CD14-positive monocyte (primary cell): ENCODE measurements at regions not wholly inside any gene's neighbourhood (a gene's known extent, or its start where the extent isn't known, plus 50 kb on each side); places are given as distances from the start of the nearest gene placed in this dataset.

Source experiments
- DNase-seq, 3 donors: peaks; one replicate each; pipeline ENCODE4 v3.0.0-alpha.2; 2011 to 2022
- H2AFZ ChIP-seq: 2 replicates; pipeline ENCODE4 v1.6.0; 2012; ENCODE audit warnings: mild to moderate bottlenecking, low read depth, low read length, inconsistent platforms; ENCODE audit not compliant: insufficient read depth, poor library complexity, severe bottlenecking
- H3K27ac ChIP-seq, 2 donors: 1 replicate in 1 of 2; 2 replicates in 1 of 2; pipeline ENCODE4 v1.5.1; 2012 to 2013; ENCODE audit warnings: low read length in 2 of 2, control low read depth in 1 of 2, inconsistent platforms in 1 of 2, low read depth in 1 of 2, mild to moderate bottlenecking in 1 of 2
- H3K27me3 ChIP-seq, 2 donors: one replicate each; pipeline versions ENCODE4 v1.6.0 to v1.6.1; 2011 to 2013; ENCODE audit warnings: low read length in 2 of 2; ENCODE audit not compliant: control insufficient read depth in 2 of 2, insufficient read depth in 2 of 2
- H3K36me3 ChIP-seq, 2 donors: replicated peaks in 1 of 2; 1 replicate in 1 of 2; 2 replicates in 1 of 2; pipeline versions ENCODE4 v1.5.1 to v1.6.1; 2012 to 2013; ENCODE audit warnings: low read length in 2 of 2, control low read depth in 1 of 2, inconsistent platforms in 1 of 2, mild to moderate bottlenecking in 1 of 2; ENCODE audit not compliant: insufficient read depth in 2 of 2, control insufficient read depth in 1 of 2
- H3K4me1 ChIP-seq, 2 donors: 1 replicate in 1 of 2; 2 replicates in 1 of 2; pipeline versions ENCODE4 v1.5.1 to v1.6.1; 2012 to 2013; ENCODE audit warnings: low read length in 2 of 2, control low read depth in 1 of 2, inconsistent platforms in 1 of 2, mild to moderate bottlenecking in 1 of 2, moderate library complexity in 1 of 2; ENCODE audit not compliant: insufficient read depth in 2 of 2, control insufficient read depth in 1 of 2
- H3K4me2 ChIP-seq: replicated peaks from 2 replicates; pipeline ENCODE3; 2012; ENCODE audit warnings: low read length, moderate library complexity, mild to moderate bottlenecking; ENCODE audit not compliant: poor library complexity, severe bottlenecking; ENCODE audit errors: extremely low read depth
- H3K4me3 ChIP-seq, 3 experiments: fragments of 200-600 bp in 1 of 3; sonication (generic) in 1 of 3; replicated peaks in 1 of 3; 1 replicate in 2 of 3; 2 replicates in 1 of 3; pipeline ENCODE4 v1.5.1; 2011 to 2013; ENCODE audit warnings: low read length in 3 of 3, mild to moderate bottlenecking in 3 of 3, control low read depth in 2 of 3, low read depth in 2 of 3, inconsistent platforms in 1 of 3, moderate library complexity in 1 of 3
- H3K79me2 ChIP-seq: 2 replicates; pipeline ENCODE4 v1.6.0; 2012; ENCODE audit warnings: mild to moderate bottlenecking, control low read depth, inconsistent platforms, low read length, moderate library complexity; ENCODE audit not compliant: insufficient read depth
- H3K9ac ChIP-seq: 2 replicates; pipeline ENCODE4 v1.6.0; 2017; ENCODE audit warnings: low read length, mild to moderate bottlenecking; ENCODE audit not compliant: insufficient read depth, poor library complexity, severe bottlenecking
- H3K9me3 ChIP-seq, 2 donors: replicated peaks in 1 of 2; 1 replicate in 1 of 2; 2 replicates in 1 of 2; pipeline versions ENCODE4 v1.5.1 to v1.6.1; 2012 to 2013; ENCODE audit warnings: low read length in 2 of 2, control low read depth in 1 of 2; ENCODE audit not compliant: control insufficient read depth in 1 of 2, insufficient read depth in 1 of 2
- H4K20me1 ChIP-seq: 2 replicates; pipeline ENCODE4 v1.6.0; 2012; ENCODE audit warnings: mild to moderate bottlenecking, low read length, control low read depth, moderate library complexity; ENCODE audit not compliant: insufficient read depth
- H3K27ac Mint-ChIP-seq, 7 donors: one replicate each; pipeline ENCODE4 v1.8.0; 2020; ENCODE audit warnings: mild to moderate bottlenecking in 7 of 7, mixed read lengths in 7 of 7, moderate library complexity in 6 of 7, inconsistent platforms in 2 of 7
- H3K27me3 Mint-ChIP-seq, 3 donors: one replicate each; pipeline ENCODE4 v1.8.0; 2021 to 2022; ENCODE audit warnings: low read depth in 3 of 3, mild to moderate bottlenecking in 3 of 3, mixed read lengths in 3 of 3, moderate library complexity in 3 of 3, inconsistent platforms in 1 of 3
- H3K36me3 Mint-ChIP-seq, 2 donors: one replicate each; pipeline ENCODE4 v1.8.0; 2020; ENCODE audit warnings: mixed read lengths in 2 of 2, inconsistent platforms in 1 of 2, mild to moderate bottlenecking in 1 of 2
- H3K4me1 Mint-ChIP-seq: one replicate; pipeline ENCODE4 v1.8.0; 2020; ENCODE audit warnings: mild to moderate bottlenecking, mixed read lengths
- H3K4me3 Mint-ChIP-seq, 2 donors: one replicate each; pipeline ENCODE4 v1.8.0; 2020; ENCODE audit warnings: mild to moderate bottlenecking in 2 of 2, mixed read lengths in 2 of 2, moderate library complexity in 1 of 2
- H3K9me3 Mint-ChIP-seq, 7 donors: one replicate each; pipeline ENCODE4 v1.8.0; 2020 to 2022; ENCODE audit warnings: mixed read lengths in 7 of 7, mild to moderate bottlenecking in 6 of 7, moderate library complexity in 6 of 7, inconsistent platforms in 2 of 7
- WGBS: methylation state at CpG from one replicate; pipeline ENCODE4 v1.1.5; 2013; ENCODE audit warnings: missing lambda C conversion rate; ENCODE audit not compliant: insufficient coverage; 5-methylcytosine and 5-hydroxymethylcytosine counted together
- intact Hi-C, 2 donors: fragments of 100-400 bp; cut with micrococcal nuclease; formaldehyde crosslinking; loops; one replicate each; pipeline versions ENCODE4 v1.15.0 to v1.15.1; 2023
- TF ChIP-seq, protein P1 (sequence below): fragments of 200-600 bp; IDR thresholded peaks from one replicate; pipeline ENCODE4 v1.8.0; 2022; ENCODE audit warnings: antibody characterized with exemption, mild to moderate bottlenecking

DNA sequence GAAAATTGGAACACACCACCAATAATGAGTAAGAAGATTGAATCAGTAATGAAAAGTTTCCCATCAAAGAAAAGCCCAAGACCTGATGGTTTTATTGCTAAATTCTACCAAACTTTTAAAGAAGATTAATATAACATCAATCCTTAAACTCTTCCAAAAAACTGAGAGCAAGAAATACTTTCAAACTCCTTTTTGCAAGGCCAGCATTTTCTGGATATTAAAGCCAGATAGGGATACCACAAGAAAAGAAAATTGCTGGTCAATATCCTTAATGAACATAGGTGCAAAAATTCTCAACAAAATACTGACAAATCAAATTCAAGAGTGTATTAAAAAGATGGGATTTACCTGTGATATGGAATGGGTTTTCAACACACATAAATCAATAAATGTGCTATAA is 484.6 kb downstream of the ANKRD50 start:
- H3K9me3 Mint-ChIP-seq: peaks cover 0 to 5% (median 2%) of the 10 kb centered on the region in 7 donors
- DNase-seq: no peak
- intact Hi-C loops: no loop called here
- H3K4me1 ChIP-seq: no peaks in the 10 kb centered on the region
- no peaks in the 10 kb centered on the region for H3K36me3 ChIP-seq
- H3K27me3 Mint-ChIP-seq: peaks cover 0 to 1% (median 0%) of the 10 kb centered on the region in 3 donors
- no peaks in the 10 kb centered on the region for H3K9me3 ChIP-seq
- no peaks in the 10 kb centered on the region for H3K79me2 ChIP-seq
- H3K27ac Mint-ChIP-seq: no peak overlapping the region
- H2AFZ ChIP-seq: no peak overlapping the region
- no peak overlapping the region for H3K9ac ChIP-seq
- H3K4me3 ChIP-seq: no peak overlapping the region
- H3K4me1 Mint-ChIP-seq: no peaks in the 10 kb centered on the region
- H3K27me3 ChIP-seq: no peaks in the 10 kb centered on the region
- H4K20me1 ChIP-seq: no peaks in the 10 kb centered on the region
- no peak overlapping the region for H3K4me2 ChIP-seq
- H3K4me3 Mint-ChIP-seq: no peak overlapping the region
- H3K27ac ChIP-seq: no peak overlapping the region
- TF ChIP-seq, protein P1, sequence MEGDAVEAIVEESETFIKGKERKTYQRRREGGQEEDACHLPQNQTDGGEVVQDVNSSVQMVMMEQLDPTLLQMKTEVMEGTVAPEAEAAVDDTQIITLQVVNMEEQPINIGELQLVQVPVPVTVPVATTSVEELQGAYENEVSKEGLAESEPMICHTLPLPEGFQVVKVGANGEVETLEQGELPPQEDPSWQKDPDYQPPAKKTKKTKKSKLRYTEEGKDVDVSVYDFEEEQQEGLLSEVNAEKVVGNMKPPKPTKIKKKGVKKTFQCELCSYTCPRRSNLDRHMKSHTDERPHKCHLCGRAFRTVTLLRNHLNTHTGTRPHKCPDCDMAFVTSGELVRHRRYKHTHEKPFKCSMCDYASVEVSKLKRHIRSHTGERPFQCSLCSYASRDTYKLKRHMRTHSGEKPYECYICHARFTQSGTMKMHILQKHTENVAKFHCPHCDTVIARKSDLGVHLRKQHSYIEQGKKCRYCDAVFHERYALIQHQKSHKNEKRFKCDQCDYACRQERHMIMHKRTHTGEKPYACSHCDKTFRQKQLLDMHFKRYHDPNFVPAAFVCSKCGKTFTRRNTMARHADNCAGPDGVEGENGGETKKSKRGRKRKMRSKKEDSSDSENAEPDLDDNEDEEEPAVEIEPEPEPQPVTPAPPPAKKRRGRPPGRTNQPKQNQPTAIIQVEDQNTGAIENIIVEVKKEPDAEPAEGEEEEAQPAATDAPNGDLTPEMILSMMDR: no peak
- H3K36me3 Mint-ChIP-seq: no peaks in the 10 kb centered on the region

DNA sequence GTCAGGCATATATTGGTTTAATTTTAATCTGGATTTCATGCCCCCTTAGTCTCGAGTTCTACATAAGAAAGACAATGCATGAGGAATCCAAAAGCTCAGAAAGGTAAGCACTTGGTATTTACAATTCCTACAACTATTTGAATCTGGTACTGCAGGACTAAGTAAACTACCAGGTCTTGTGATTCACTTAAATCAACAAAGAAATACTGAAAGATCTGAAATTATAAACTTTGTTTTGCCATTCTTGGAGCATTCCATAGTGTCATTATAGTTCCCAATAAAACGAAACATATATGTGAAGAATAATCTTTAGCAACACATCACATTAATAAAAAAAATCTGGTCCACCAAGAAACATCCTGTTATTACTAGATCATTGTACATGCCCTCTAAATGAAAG is 482.3 kb downstream of the ANKRD50 start:
- H3K36me3 ChIP-seq: no peaks in the 10 kb centered on the region
- no peak overlapping the region for H3K9ac ChIP-seq
- H3K9me3 ChIP-seq: no peaks in the 10 kb centered on the region
- no CpG with 5 or more reads among the region's 2 CpGs for WGBS
- DNase-seq: no peak
- H3K27ac ChIP-seq: no peak overlapping the region
- H3K36me3 Mint-ChIP-seq: no peaks in the 10 kb centered on the region
- no peak overlapping the region for H3K4me2 ChIP-seq
- no peaks in the 10 kb centered on the region for H3K27me3 Mint-ChIP-seq
- no peak overlapping the region for H2AFZ ChIP-seq
- no peaks in the 10 kb centered on the region for H3K79me2 ChIP-seq
- H3K4me3 Mint-ChIP-seq: no peak overlapping the region
- no peaks in the 10 kb centered on the region for H3K4me1 ChIP-seq
- no peak overlapping the region for H3K4me3 ChIP-seq
- TF ChIP-seq, protein P1: no peak
- H3K4me1 Mint-ChIP-seq: no peaks in the 10 kb centered on the region
- H3K9me3 Mint-ChIP-seq: peaks cover 0 to 5% (median 2%) of the 10 kb centered on the region in 7 donors
- no peak overlapping the region for H3K27ac Mint-ChIP-seq
- H3K27me3 ChIP-seq: no peaks in the 10 kb centered on the region
- intact Hi-C loops: no loop called here
- no peaks in the 10 kb centered on the region for H4K20me1 ChIP-seq
